PFSK-1 (cell line): ENCODE measurements at regions not wholly inside any gene's neighbourhood (a gene's known extent, or its start where the extent isn't known, plus 50 kb on each side); places are given as distances from the start of the nearest gene placed in this dataset.

Experiments used
- FOXP2 ChIP-seq: optimal IDR thresholded peaks from 2 replicates; pipeline ENCODE3; 2011; ENCODE audit warnings: borderline replicate concordance, control low read depth, inconsistent platforms; ENCODE audit not compliant: insufficient read depth; ENCODE audit errors: extremely low read length, extremely low read depth
- POLR2AphosphoS5 ChIP-seq: IDR thresholded peaks from 2 replicates; pipeline ENCODE4 v1.6.1; 2012; ENCODE audit warnings: low read depth, mild to moderate bottlenecking, control low read depth, low read length, moderate library complexity
- REST ChIP-seq, 2 experiments: IDR thresholded peaks; 2 replicates each; pipeline versions ENCODE4 v1.6.1 to v1.8.0; 2011 to 2012; ENCODE audit warnings: low read depth in 2 of 2, low read length in 2 of 2, control low read depth in 1 of 2, inconsistent platforms in 1 of 2, mild to moderate bottlenecking in 1 of 2, moderate library complexity in 1 of 2; ENCODE audit not compliant: insufficient read depth in 1 of 2
- SIN3A ChIP-seq: IDR thresholded peaks from 2 replicates; pipeline ENCODE4 v1.6.1; 2012; ENCODE audit warnings: mild to moderate bottlenecking, low read length, moderate library complexity, borderline replicate concordance; ENCODE audit not compliant: insufficient read depth
- TAF1 ChIP-seq: IDR thresholded peaks from 2 replicates; pipeline ENCODE4 v1.6.1; 2012; ENCODE audit warnings: low read length, control low read depth, borderline replicate concordance; ENCODE audit not compliant: insufficient read depth

DNA sequence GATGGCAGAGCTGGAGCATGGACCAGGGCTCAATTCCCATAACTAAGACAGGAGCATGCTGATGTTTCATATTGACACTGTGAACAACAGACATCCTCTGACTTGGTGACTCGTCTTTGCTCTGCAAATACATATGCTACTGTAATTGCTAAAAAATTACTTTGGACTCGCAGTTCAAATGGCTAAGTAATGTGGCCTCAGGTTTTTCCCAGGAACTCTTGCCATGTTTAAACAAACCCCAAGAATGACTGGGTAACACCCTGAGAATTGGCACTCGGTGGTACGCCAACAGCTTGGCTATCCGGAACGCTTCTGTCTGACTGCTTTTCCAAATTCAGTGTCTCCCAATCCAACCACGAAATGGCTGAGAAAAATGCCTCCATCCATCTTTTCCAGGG, 456.7 kb upstream of the THBS1 start:
- TF ChIP-seq REST (IDR thresholded peaks at IDR 0.05; ENCODE audit: insufficient read depth in 1 of 2, low read depth in 2 of 2, low read length in 2 of 2) (no peak), SIN3A (no peak), TAF1 (no peak), POLR2AphosphoS5 (no peak), FOXP2 (no peak)

GRCh38 chr15:39124553-39125171, 456.2 kb upstream of the THBS1 start:
- TF ChIP-seq SIN3A (no peak), FOXP2 (no peak), REST (IDR thresholded peaks at IDR 0.05; ENCODE audit: insufficient read depth in 1 of 2, low read depth in 2 of 2, low read length in 2 of 2) (no peak), POLR2AphosphoS5 (no peak), TAF1 (no peak)

- TF ChIP-seq POLR2AphosphoS5: no peak
- no peak for TF ChIP-seq FOXP2
- no peak for TF ChIP-seq TAF1
- TF ChIP-seq SIN3A: no peak
- no peak for TF ChIP-seq REST (IDR thresholded peaks at IDR 0.05; ENCODE audit: insufficient read depth in 1 of 2, low read depth in 2 of 2, low read length in 2 of 2)
Observed at GRCh38 chr15:39125226-39125625, 455.7 kb upstream of the THBS1 start.

GRCh38 chr15:39125904-39126303, 455.0 kb upstream of the THBS1 start:
- TF ChIP-seq TAF1 (no peak), REST (IDR thresholded peaks at IDR 0.05; ENCODE audit: insufficient read depth in 1 of 2, low read depth in 2 of 2, low read length in 2 of 2) (no peak), SIN3A (no peak), FOXP2 (no peak), POLR2AphosphoS5 (no peak)

GRCh38 chr15:39127151-39127790, 453.6 kb upstream of the THBS1 start:
- TF ChIP-seq SIN3A: no peak
- TF ChIP-seq POLR2AphosphoS5: no peak
- no peak for TF ChIP-seq FOXP2
- TF ChIP-seq REST (IDR thresholded peaks at IDR 0.05; ENCODE audit: insufficient read depth in 1 of 2, low read depth in 2 of 2, low read length in 2 of 2): no peak
- TF ChIP-seq TAF1: no peak
